OCI-LY7 (cell line): ENCODE measurements at regions not wholly inside any gene's neighbourhood (a gene's known extent, or its start where the extent isn't known, plus 50 kb on each side); places are given as distances from the start of the nearest gene placed in this dataset.

Experiments used
- EZH2phosphoT487 ChIP-seq: fragments of 200-600 bp; sonication (generic); IDR thresholded peaks from 2 replicates; pipeline ENCODE4 v1.6.1; 2018; ENCODE audit warnings: low read depth, borderline replicate concordance, mild to moderate bottlenecking, mixed run types, antibody characterized with exemption, low read length, moderate library complexity, mixed read lengths
- TF ChIP-seq, protein P1 (sequence below): fragments of 200-600 bp; sonication (generic); conservative IDR thresholded peaks from 2 replicates; pipeline ENCODE4 v1.5.1; 2014; ENCODE audit warnings: mild to moderate bottlenecking, antibody characterized with exemption, low read length, moderate library complexity, mixed read lengths

DNA sequence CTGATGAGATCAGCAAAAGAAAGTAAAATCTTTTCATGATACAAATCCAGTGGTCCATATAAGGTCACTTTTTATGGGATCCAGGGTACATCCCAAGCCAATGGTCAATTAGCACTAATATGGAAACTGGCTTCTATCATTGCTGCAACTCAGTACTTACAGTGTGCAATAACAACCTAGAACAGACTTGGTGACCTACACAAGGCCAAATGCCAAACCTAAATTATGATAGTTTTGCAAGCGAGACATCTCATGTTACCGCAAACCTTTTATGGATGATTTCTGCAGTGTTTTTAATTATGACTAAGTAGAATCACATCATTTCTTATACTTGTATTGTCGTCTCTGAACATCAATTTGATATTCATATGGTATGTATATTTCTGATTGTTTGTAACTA is 583.5 kb upstream of the SEMA3D start:
- TF ChIP-seq, protein P1, sequence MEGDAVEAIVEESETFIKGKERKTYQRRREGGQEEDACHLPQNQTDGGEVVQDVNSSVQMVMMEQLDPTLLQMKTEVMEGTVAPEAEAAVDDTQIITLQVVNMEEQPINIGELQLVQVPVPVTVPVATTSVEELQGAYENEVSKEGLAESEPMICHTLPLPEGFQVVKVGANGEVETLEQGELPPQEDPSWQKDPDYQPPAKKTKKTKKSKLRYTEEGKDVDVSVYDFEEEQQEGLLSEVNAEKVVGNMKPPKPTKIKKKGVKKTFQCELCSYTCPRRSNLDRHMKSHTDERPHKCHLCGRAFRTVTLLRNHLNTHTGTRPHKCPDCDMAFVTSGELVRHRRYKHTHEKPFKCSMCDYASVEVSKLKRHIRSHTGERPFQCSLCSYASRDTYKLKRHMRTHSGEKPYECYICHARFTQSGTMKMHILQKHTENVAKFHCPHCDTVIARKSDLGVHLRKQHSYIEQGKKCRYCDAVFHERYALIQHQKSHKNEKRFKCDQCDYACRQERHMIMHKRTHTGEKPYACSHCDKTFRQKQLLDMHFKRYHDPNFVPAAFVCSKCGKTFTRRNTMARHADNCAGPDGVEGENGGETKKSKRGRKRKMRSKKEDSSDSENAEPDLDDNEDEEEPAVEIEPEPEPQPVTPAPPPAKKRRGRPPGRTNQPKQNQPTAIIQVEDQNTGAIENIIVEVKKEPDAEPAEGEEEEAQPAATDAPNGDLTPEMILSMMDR, result no peak
- no peak for TF ChIP-seq EZH2phosphoT487
